Lung (tissue), 11 donors: ENCODE measurements at regions not wholly inside any gene's neighbourhood (a gene's known extent, or its start where the extent isn't known, plus 50 kb on each side); places are given as distances from the start of the nearest gene placed in this dataset.

Experiments used
- ATAC-seq: fragments of 200-7000 bp; cut with Tn5 transposase; one replicate; pipeline ENCODE4 v1.9.1; 2020; ENCODE audit warnings: moderate number of reproducible peaks; ENCODE audit not compliant: insufficient read depth, low FRiP score
- DNase-seq, 3 donors: peaks; one replicate each; pipeline ENCODE4 v3.0.0-alpha.2; 2013 to 2017
- H3K27ac ChIP-seq, 2 donors: one replicate each; pipeline ENCODE4 v1.5.1; 2013; ENCODE audit warnings: mild to moderate bottlenecking in 2 of 2, moderate library complexity in 2 of 2, control low read depth in 1 of 2, inconsistent platforms in 1 of 2, low read depth in 1 of 2, low read length in 1 of 2
- H3K27me3 ChIP-seq, 3 donors: one replicate each; pipeline ENCODE4 v1.5.1; 2013; ENCODE audit warnings: low read length in 2 of 3; ENCODE audit not compliant: control insufficient read depth in 3 of 3, insufficient read depth in 3 of 3
- H3K36me3 ChIP-seq, 4 donors: one replicate each; pipeline ENCODE4 v1.5.1; 2013; ENCODE audit warnings: low read length in 4 of 4, mild to moderate bottlenecking in 1 of 4, moderate library complexity in 1 of 4; ENCODE audit not compliant: control insufficient read depth in 4 of 4, insufficient read depth in 4 of 4
- H3K4me1 ChIP-seq, 5 donors: one replicate each; pipeline ENCODE4 v1.5.1; 2013; ENCODE audit warnings: low read length in 5 of 5, mild to moderate bottlenecking in 2 of 5, moderate library complexity in 1 of 5; ENCODE audit not compliant: control insufficient read depth in 5 of 5, insufficient read depth in 5 of 5
- H3K4me3 ChIP-seq: one replicate; pipeline ENCODE4 v1.5.1; 2013; ENCODE audit warnings: mild to moderate bottlenecking, control low read depth, moderate library complexity
- H3K9ac ChIP-seq, 2 donors: one replicate each; pipeline ENCODE4 v1.5.1; 2013; ENCODE audit warnings: low read length in 2 of 2, control low read depth in 1 of 2; ENCODE audit not compliant: insufficient read depth in 1 of 2
- H3K9me3 ChIP-seq, 4 donors: one replicate each; pipeline ENCODE4 v1.5.1; 2013; ENCODE audit warnings: low read length in 3 of 4, mild to moderate bottlenecking in 1 of 4, moderate library complexity in 1 of 4; ENCODE audit not compliant: control insufficient read depth in 4 of 4, insufficient read depth in 3 of 4
- CTCF ChIP-seq: IDR thresholded peaks from 2 replicates; pipeline ENCODE4 v1.5.1; 2012; ENCODE audit warnings: mild to moderate bottlenecking; ENCODE audit errors: control extremely low read depth, extremely low read depth
- WGBS, 2 donors: extraction: QIAGEN DNeasy Blood & Tissue Kit; methylation state at CpG; one replicate each; pipeline ENCODE4 v1.1.7; 2013; 5-methylcytosine and 5-hydroxymethylcytosine counted together
- donor health status: control.
- donor health status: control.
- donor health status: Bipolar disorder and iron deficiency.
- donor health status: healthy.
- donor health status: DM: yes; HTN: yes; CAD: no.

- Histone ChIP-seq H3K4me1 (no peaks in the 10 kb centered on the region), H3K27me3 (no peaks in the 10 kb centered on the region), H3K27ac (no peak overlapping the region), H3K9me3 (no peaks in the 10 kb centered on the region), H3K4me3 (no peak overlapping the region), H3K36me3 (no peaks in the 10 kb centered on the region), H3K9ac (no peak overlapping the region)
- TF ChIP-seq CTCF: no peak
- 79 to 80% methylated on average over 2 of the region's 2 CpGs for WGBS, 2 donors
- ATAC-seq (no peak), DNase-seq (no peak)
Measured at GRCh38 chr1:96352733-96353132, 368.9 kb upstream of the PTBP2 start.

- H3K4me3 ChIP-seq: no peak overlapping the region
- no peak overlapping the region for H3K27ac ChIP-seq
- H3K36me3 ChIP-seq: no peaks in the 10 kb centered on the region
- DNase-seq (no peak), ATAC-seq (no peak)
- no peaks in the 10 kb centered on the region for H3K9me3 ChIP-seq
- H3K4me1 ChIP-seq: no peaks in the 10 kb centered on the region
- no peak overlapping the region for H3K9ac ChIP-seq
- no peak for TF ChIP-seq CTCF
- 72% methylated on average over 6 of the region's 6 CpGs for whole genome bisulfite sequencing, 2 donors
- no peaks in the 10 kb centered on the region for H3K27me3 ChIP-seq
Measured at GRCh38 chr1:96355521-96355920, 366.1 kb upstream of the PTBP2 start.

- no peaks in the 10 kb centered on the region for H3K4me1 ChIP-seq
- no peak overlapping the region for H3K9ac ChIP-seq
- H3K4me3 ChIP-seq: no peak overlapping the region
- H3K9me3 ChIP-seq: no peaks in the 10 kb centered on the region
- TF ChIP-seq CTCF: no peak
- H3K27me3 ChIP-seq: no peaks in the 10 kb centered on the region
- ATAC-seq (no peak), DNase-seq (no peak)
- no peak overlapping the region for H3K27ac ChIP-seq
- 89 to 90% methylated on average over 2 of the region's 2 CpGs for WGBS, 2 donors
- H3K36me3 ChIP-seq: no peaks in the 10 kb centered on the region
Measured at GRCh38 chr1:96355961-96356360, 365.6 kb upstream of the PTBP2 start.

GRCh38 chr1:96357141-96357765 lies 364.3 kb upstream of the PTBP2 start:
- no peak overlapping the region for H3K4me3 ChIP-seq
- TF ChIP-seq CTCF: no peak
- no peaks in the 10 kb centered on the region for H3K4me1 ChIP-seq
- no peak overlapping the region for H3K9ac ChIP-seq
- H3K27me3 ChIP-seq: no peaks in the 10 kb centered on the region
- no peak for ATAC-seq
- 65 to 84% methylated on average over 2 of the region's 2 CpGs for WGBS, 2 donors
- H3K9me3 ChIP-seq: no peaks in the 10 kb centered on the region
- no peaks in the 10 kb centered on the region for H3K36me3 ChIP-seq
- no peak for DNase-seq
- H3K27ac ChIP-seq: no peak overlapping the region
